Astrocyte (in vitro differentiated cells and primary cell): ENCODE measurements at regions not wholly inside any gene's neighbourhood (a gene's known extent, or its start where the extent isn't known, plus 50 kb on each side); places are given as distances from the start of the nearest gene placed in this dataset.

Experiments used
- DNase-seq: peaks from one replicate; pipeline ENCODE4 v3.0.0-alpha.2; 2010; ENCODE audit warnings: low read depth
- FAIRE-seq: peaks from 2 replicates; lab custom pipeline; 2011; peaks lifted over from hg19 to GRCh38; lab: Jason Lieb, UNC
- H2AFZ ChIP-seq: 2 replicates; pipeline ENCODE4 v1.6.0; 2012; ENCODE audit warnings: low read depth, low read length, inconsistent platforms
- H3K27ac ChIP-seq: 2 replicates; pipeline ENCODE4 v1.5.1; 2011; ENCODE audit warnings: low read depth, low read length, inconsistent platforms
- H3K27me3 ChIP-seq: 2 replicates; pipeline ENCODE4 v1.6.0; 2011; ENCODE audit warnings: low read length, inconsistent platforms; ENCODE audit not compliant: insufficient read depth
- H3K36me3 ChIP-seq: 2 replicates; pipeline ENCODE4 v1.5.1; 2011; ENCODE audit warnings: low read length, inconsistent platforms; ENCODE audit not compliant: insufficient read depth
- H3K4me1 ChIP-seq: 2 replicates; pipeline ENCODE4 v1.5.1; 2011; ENCODE audit warnings: low read length, inconsistent platforms; ENCODE audit not compliant: insufficient read depth
- H3K4me2 ChIP-seq: 2 replicates; pipeline ENCODE4 v1.6.0; 2012; ENCODE audit warnings: low read length, inconsistent platforms
- H3K4me3 ChIP-seq: 2 replicates; pipeline ENCODE4 v1.5.1; 2011; ENCODE audit warnings: low read depth, mild to moderate bottlenecking, low read length, inconsistent platforms; ENCODE audit not compliant: insufficient read depth
- H3K79me2 ChIP-seq: 2 replicates; pipeline ENCODE4 v1.6.0; 2012; ENCODE audit warnings: mild to moderate bottlenecking, low read length, inconsistent platforms; ENCODE audit not compliant: insufficient read depth
- H3K9ac ChIP-seq: 2 replicates; pipeline ENCODE4 v1.6.0; 2012; ENCODE audit warnings: mild to moderate bottlenecking, low read length, inconsistent platforms
- H3K9me3 ChIP-seq: 2 replicates; pipeline ENCODE4 v1.5.1; 2012; ENCODE audit warnings: low read depth, mild to moderate bottlenecking, low read length, inconsistent platforms; ENCODE audit not compliant: insufficient read depth
- H4K20me1 ChIP-seq: 2 replicates; pipeline ENCODE4 v1.6.0; 2012; ENCODE audit warnings: low read length, inconsistent platforms; ENCODE audit not compliant: insufficient read depth
- H3K27ac Mint-ChIP-seq: one replicate; pipeline ENCODE4 v1.8.0; 2021; ENCODE audit warnings: mild to moderate bottlenecking, mixed read lengths; ENCODE audit not compliant: unreplicated experiment
- H3K27me3 Mint-ChIP-seq: one replicate; pipeline ENCODE4 v1.8.0; 2021; ENCODE audit warnings: low read depth, mixed read lengths; ENCODE audit not compliant: unreplicated experiment
- H3K36me3 Mint-ChIP-seq: one replicate; pipeline ENCODE4 v1.8.0; 2021; ENCODE audit warnings: low read depth, mixed read lengths; ENCODE audit not compliant: unreplicated experiment
- H3K4me1 Mint-ChIP-seq: one replicate; pipeline ENCODE4 v1.8.0; 2021; ENCODE audit warnings: low read depth, mixed read lengths; ENCODE audit not compliant: unreplicated experiment
- H3K4me3 Mint-ChIP-seq: one replicate; pipeline ENCODE4 v1.8.0; 2021; ENCODE audit warnings: mild to moderate bottlenecking, moderate library complexity, mixed read lengths; ENCODE audit not compliant: unreplicated experiment
- H3K9me3 Mint-ChIP-seq: one replicate; pipeline ENCODE4 v1.8.0; 2021; ENCODE audit warnings: mild to moderate bottlenecking, mixed read lengths; ENCODE audit not compliant: unreplicated experiment
- EZH2 ChIP-seq: IDR thresholded peaks from 2 replicates; pipeline ENCODE4 v1.6.1; 2012; ENCODE audit warnings: mild to moderate bottlenecking, low read length, inconsistent platforms; ENCODE audit not compliant: insufficient read depth
- TF ChIP-seq, protein P1 (sequence below): IDR thresholded peaks from 2 replicates; pipeline ENCODE4 v1.5.1; 2011; ENCODE audit warnings: low read depth, mild to moderate bottlenecking, inconsistent platforms, low read length, moderate library complexity; ENCODE audit not compliant: insufficient read depth

DNA sequence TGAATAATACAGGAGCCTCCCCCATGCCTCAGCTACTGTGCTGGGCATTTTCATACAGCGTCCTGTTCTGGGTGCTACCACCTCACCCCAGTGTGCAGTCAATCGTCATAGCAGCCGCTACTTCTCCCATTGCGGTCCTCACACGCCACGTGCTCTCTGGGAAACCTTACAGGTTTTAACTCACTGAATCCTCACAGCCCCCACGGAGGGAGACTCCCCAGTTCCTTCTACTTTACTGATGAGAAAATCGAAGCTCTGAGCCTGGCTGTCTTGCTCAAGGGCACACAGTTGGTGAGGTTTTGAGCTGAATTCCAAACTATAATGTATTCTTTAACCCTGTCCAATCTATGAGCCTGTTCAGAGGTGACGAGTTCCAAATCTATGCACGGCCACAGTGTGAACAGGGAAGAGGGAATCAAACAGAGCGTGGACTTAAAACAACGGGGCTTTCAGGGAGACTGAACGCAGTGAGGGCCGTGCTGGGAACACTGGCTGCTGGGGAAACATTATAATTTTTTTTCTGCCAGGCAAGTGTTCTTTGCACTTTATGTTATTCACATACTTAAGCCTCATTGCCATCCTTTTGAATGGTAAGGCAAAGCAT is 421.5 kb downstream of the BRD1 start:
- Mint-ChIP-seq H3K27ac (no peak overlapping the region), H3K36me3 (no peaks in the 10 kb centered on the region), H3K9me3 (peaks cover 2% of the 10 kb centered on the region), H3K4me3 (no peak overlapping the region), H3K27me3 (peaks cover 24% of the 10 kb centered on the region), H3K4me1 (no peaks in the 10 kb centered on the region)
- H3K9ac ChIP-seq = no peak overlapping the region
- no peak overlapping the region for H2AFZ ChIP-seq
- no peaks in the 10 kb centered on the region for H3K27me3 ChIP-seq
- no peak overlapping the region for H3K4me3 ChIP-seq
- no peak for TF ChIP-seq EZH2
- TF ChIP-seq, protein P1, sequence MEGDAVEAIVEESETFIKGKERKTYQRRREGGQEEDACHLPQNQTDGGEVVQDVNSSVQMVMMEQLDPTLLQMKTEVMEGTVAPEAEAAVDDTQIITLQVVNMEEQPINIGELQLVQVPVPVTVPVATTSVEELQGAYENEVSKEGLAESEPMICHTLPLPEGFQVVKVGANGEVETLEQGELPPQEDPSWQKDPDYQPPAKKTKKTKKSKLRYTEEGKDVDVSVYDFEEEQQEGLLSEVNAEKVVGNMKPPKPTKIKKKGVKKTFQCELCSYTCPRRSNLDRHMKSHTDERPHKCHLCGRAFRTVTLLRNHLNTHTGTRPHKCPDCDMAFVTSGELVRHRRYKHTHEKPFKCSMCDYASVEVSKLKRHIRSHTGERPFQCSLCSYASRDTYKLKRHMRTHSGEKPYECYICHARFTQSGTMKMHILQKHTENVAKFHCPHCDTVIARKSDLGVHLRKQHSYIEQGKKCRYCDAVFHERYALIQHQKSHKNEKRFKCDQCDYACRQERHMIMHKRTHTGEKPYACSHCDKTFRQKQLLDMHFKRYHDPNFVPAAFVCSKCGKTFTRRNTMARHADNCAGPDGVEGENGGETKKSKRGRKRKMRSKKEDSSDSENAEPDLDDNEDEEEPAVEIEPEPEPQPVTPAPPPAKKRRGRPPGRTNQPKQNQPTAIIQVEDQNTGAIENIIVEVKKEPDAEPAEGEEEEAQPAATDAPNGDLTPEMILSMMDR = no peak
- DNase-seq (no peak), FAIRE-seq (no peak)
- H3K4me1 ChIP-seq = no peaks in the 10 kb centered on the region
- no peaks in the 10 kb centered on the region for H4K20me1 ChIP-seq
- no peaks in the 10 kb centered on the region for H3K36me3 ChIP-seq
- peaks cover 4% of the 10 kb centered on the region for H3K9me3 ChIP-seq
- no peak overlapping the region for H3K27ac ChIP-seq
- H3K4me2 ChIP-seq = no peak overlapping the region
- no peaks in the 10 kb centered on the region for H3K79me2 ChIP-seq

DNA sequence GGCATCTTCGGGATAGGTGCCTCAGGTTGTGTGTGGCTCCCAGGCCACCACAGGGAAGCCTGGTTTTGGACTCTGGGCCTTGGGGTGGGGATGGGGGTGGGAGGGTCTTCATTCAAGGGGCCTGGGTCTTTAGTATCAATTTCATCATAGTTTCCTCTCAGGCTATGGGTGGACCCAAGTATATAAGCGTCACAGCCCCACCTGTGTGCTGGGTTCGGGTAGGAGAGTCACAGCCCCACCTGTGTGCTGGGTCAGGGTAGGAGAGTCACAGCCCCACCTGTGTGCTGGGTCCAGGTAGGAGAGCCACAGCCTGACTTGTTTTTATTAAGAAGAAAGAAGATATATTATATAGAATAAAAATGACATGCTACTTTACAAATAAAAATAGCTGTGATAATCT is 422.1 kb downstream of the BRD1 start:
- no peak overlapping the region for H2AFZ ChIP-seq
- no peaks in the 10 kb centered on the region for H4K20me1 ChIP-seq
- no peak overlapping the region for H3K9ac ChIP-seq
- H3K27ac Mint-ChIP-seq = no peak overlapping the region
- no peaks in the 10 kb centered on the region for H3K79me2 ChIP-seq
- no peaks in the 10 kb centered on the region for H3K4me1 Mint-ChIP-seq
- DNase-seq (no peak), FAIRE-seq (no peak)
- H3K4me1 ChIP-seq = no peaks in the 10 kb centered on the region
- no peak overlapping the region for H3K4me2 ChIP-seq
- peaks cover 4% of the 10 kb centered on the region for H3K9me3 ChIP-seq
- H3K36me3 ChIP-seq = no peaks in the 10 kb centered on the region
- H3K27ac ChIP-seq = no peak overlapping the region
- H3K27me3 Mint-ChIP-seq = peaks cover 24% of the 10 kb centered on the region
- TF ChIP-seq, protein P1 = no peak
- no peak for TF ChIP-seq EZH2
- H3K4me3 ChIP-seq = no peak overlapping the region
- H3K4me3 Mint-ChIP-seq = no peak overlapping the region
- H3K36me3 Mint-ChIP-seq = no peaks in the 10 kb centered on the region
- H3K27me3 ChIP-seq = no peaks in the 10 kb centered on the region
- H3K9me3 Mint-ChIP-seq = peaks cover 2% of the 10 kb centered on the region

DNA sequence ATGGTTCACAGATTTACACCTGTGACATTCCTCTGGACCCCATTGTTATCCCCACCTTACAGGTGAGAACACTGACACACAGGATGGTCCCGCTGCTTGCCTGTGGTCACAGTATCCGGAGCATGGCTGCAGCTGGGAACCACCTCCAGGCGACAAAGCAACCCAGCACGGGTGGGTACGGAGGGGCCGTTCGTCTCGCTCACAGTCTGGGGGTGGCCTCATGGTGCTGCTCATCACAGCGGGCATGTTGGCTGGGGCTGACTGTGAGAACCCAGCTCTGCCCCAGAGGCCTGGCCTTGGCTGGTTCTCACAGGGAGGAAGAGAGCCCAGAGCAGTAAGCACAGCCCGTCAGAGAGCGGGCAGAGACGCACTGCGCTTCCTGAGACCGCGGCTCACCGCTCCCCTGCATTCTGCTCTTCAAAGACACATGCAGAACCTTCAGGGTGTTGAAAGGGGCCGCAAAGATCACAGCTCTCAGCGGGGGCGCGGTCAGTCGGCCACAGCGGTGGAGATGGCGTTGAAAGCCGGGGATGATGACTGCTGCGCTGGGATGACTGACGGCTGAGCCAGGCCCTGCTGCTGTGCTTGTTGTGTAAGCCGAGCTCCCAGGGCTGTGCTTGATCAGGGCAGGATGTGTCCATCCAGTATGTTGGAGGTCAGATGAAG is 423.0 kb downstream of the BRD1 start:
- TF ChIP-seq, protein P1 = no peak
- TF ChIP-seq EZH2 = no peak
- Mint-ChIP-seq H3K27ac (no peak overlapping the region), H3K9me3 (peaks cover 2% of the 10 kb centered on the region), H3K4me3 (no peak overlapping the region), H3K36me3 (no peaks in the 10 kb centered on the region), H3K27me3 (peaks cover 22% of the 10 kb centered on the region), H3K4me1 (no peaks in the 10 kb centered on the region)
- Histone ChIP-seq H3K4me2 (no peak overlapping the region), H3K9me3 (peaks cover 4% of the 10 kb centered on the region), H4K20me1 (no peaks in the 10 kb centered on the region), H3K4me3 (no peak overlapping the region), H2AFZ (no peak overlapping the region), H3K27ac (no peak overlapping the region), H3K79me2 (no peaks in the 10 kb centered on the region), H3K36me3 (no peaks in the 10 kb centered on the region), H3K4me1 (peaks cover 6% of the 10 kb centered on the region), H3K27me3 (no peaks in the 10 kb centered on the region), H3K9ac (no peak overlapping the region)
- no peak for FAIRE-seq
- DNase-seq = no peak
